Heart left ventricle (tissue), 13 donors: ENCODE measurements at regions not wholly inside any gene's neighbourhood (a gene's known extent, or its start where the extent isn't known, plus 50 kb on each side); places are given as distances from the start of the nearest gene placed in this dataset.

Source experiments
- POLR2A ChIP-seq, 2 donors: fragments of 450-650 bp; IDR thresholded peaks; one replicate each; pipeline ENCODE4 v1.6.1; 2017; ENCODE audit warnings: antibody characterized with exemption in 2 of 2, mild to moderate bottlenecking in 2 of 2, moderate library complexity in 2 of 2
- TF ChIP-seq, protein P1 (sequence below), 12 donors: fragments of 200-600 bp; sonication (generic) in 4 of 12; IDR thresholded peaks; one replicate each; pipeline versions ENCODE4 v1.5.0 to v1.8.0; 2018 to 2022; ENCODE audit warnings: antibody characterized with exemption in 12 of 12, mild to moderate bottlenecking in 5 of 12
- donor health status: ischemic (EF 13 %, LVEDD 7.1; RV severe dilation, severe dysfunction).
- donor health status: DM: no; HTN: yes; CAD: no.
- donor health status: DM: no; HTN: no; CAD: no.
- donor health status: ischemic (EF 25% LVEDD 6.9; RV normal size, moderate dysfunction).
- donor health status: ischemic (EF 25% LVEDD 5.7; RV mildly dilated, moderate dysfunction).
- donor health status: ischemic (EF 35%, LVEDD 5.7; RV mildly dilated, moderate dysfunction).
- donor health status: nonischemic (EF 11% LVEDD 7.7; RV severe dilation, severe dysfunction).
- donor health status: DM: yes; HTN: yes; CAD: no.
- donor health status: PGD.
- donor health status: ischemic (EF 29% LVEDD 5.4; RV normal size, mild dysfunction).
- donor health status: nonischemic (EF 23%, LVEDD 6.1; RV moderate dilation, normal function).

DNA sequence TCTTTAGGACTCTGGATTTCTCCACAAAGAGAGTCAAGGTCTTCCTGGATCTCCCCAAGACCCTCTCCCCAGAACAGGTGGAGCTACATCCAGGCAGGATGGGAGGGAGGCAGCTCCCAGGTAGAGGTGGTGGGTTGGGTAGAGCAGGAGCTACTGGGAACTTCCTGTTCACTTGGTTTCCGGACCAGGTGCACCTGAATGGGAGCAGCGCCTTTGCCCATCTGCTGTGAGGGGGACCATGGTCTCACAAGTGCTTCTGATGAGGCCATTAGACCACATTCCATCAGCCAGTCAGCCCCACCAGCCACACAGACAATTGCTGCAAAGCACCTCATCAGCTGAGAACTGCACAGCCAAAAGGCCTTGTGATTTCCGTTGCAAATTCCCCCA, 188.8 kb downstream of the MATN1 start:
- TF ChIP-seq, protein P1, sequence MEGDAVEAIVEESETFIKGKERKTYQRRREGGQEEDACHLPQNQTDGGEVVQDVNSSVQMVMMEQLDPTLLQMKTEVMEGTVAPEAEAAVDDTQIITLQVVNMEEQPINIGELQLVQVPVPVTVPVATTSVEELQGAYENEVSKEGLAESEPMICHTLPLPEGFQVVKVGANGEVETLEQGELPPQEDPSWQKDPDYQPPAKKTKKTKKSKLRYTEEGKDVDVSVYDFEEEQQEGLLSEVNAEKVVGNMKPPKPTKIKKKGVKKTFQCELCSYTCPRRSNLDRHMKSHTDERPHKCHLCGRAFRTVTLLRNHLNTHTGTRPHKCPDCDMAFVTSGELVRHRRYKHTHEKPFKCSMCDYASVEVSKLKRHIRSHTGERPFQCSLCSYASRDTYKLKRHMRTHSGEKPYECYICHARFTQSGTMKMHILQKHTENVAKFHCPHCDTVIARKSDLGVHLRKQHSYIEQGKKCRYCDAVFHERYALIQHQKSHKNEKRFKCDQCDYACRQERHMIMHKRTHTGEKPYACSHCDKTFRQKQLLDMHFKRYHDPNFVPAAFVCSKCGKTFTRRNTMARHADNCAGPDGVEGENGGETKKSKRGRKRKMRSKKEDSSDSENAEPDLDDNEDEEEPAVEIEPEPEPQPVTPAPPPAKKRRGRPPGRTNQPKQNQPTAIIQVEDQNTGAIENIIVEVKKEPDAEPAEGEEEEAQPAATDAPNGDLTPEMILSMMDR (IDR thresholded peaks at IDR 0.05), result no peak
- TF ChIP-seq POLR2A (IDR thresholded peaks at IDR 0.05), result no peak
